DMS153 treated with DMSO at 0.1 percent for 48 hours (cell line): ENCODE measurements at regions not wholly inside any gene's neighbourhood (a gene's known extent, or its start where the extent isn't known, plus 50 kb on each side); places are given as distances from the start of the nearest gene placed in this dataset.

Experiments
- DNase-seq: peaks from one replicate; lab custom pipeline; 2025; ENCODE audit not compliant: unreplicated experiment; lab: John Stamatoyannopoulos, UW

GRCh38 chr6:40726853-40727252 lies 139.7 kb upstream of the LRFN2 start:
- DNase-seq = no peak

GRCh38 chr6:40725390-40725789 lies 138.2 kb upstream of the LRFN2 start:
- DNase-seq = no peak

DNA sequence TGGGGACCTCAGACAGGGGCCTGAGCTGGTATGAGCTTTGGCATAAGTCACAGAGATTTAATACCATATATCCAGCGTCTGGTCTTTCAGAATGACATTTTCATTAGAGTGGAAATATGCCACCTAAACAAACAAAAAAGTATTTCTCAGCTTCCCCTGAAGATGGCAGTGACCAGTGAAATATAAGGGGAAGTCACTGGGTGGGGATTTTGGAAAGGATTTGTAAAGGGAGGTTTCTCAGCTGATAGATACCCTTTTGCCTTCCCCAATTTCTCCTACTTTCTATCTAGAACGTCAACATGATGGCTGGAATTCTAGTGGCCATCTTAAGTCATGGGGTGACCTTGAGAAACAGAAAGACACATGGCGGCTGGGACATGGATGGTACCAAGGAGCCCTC lies 137.7 kb upstream of the LRFN2 start:
- no peak for DNase-seq

DNA sequence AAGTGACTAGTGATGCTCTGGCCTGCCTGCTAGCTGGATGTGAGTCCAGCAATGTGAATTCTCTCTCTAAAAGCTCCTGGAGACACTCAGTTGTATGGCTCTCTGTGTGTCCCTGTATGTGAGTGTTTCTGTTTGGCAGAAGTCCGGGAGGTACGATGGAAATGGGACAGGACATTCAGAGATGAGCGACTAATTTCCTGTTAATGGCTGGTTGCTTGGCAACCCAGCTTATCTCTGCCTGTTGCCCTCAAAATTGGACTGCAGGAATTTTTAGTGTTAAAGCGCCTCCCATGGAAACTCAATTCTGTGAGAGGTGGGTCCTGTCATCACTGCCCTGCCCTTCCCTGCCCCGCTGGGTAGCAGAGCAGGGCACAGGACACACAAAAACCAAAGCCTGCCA lies 136.8 kb upstream of the LRFN2 start:
- no peak for DNase-seq

GRCh38 chr6:40722553-40723258 lies 135.5 kb upstream of the LRFN2 start:
- no peak for DNase-seq

DNA sequence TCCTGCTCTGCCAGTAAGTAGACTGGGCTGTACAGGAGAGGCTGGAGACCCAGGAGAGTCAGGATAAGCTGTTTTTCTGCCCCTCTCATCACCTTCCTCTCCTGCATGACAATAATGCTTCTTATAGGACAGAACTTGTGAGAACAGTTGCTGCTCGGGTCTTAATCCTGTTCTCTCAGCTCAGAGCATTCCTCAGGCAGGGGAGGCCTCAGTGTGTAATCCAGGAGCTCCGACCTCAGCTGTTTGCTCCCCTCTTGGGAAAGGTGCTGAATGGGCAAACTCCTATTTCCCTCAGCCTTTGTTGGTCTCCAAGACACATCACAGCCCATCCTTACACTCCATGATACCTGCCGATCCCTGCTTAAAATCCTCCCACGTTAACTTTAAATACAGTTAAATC lies 134.9 kb upstream of the LRFN2 start:
- DNase-seq = no peak

- DNase-seq = no peak
Observed at GRCh38 chr6:40721271-40721952, 134.2 kb upstream of the LRFN2 start.

GRCh38 chr6:40720375-40720748 lies 133.2 kb upstream of the LRFN2 start:
- no peak for DNase-seq

DNA sequence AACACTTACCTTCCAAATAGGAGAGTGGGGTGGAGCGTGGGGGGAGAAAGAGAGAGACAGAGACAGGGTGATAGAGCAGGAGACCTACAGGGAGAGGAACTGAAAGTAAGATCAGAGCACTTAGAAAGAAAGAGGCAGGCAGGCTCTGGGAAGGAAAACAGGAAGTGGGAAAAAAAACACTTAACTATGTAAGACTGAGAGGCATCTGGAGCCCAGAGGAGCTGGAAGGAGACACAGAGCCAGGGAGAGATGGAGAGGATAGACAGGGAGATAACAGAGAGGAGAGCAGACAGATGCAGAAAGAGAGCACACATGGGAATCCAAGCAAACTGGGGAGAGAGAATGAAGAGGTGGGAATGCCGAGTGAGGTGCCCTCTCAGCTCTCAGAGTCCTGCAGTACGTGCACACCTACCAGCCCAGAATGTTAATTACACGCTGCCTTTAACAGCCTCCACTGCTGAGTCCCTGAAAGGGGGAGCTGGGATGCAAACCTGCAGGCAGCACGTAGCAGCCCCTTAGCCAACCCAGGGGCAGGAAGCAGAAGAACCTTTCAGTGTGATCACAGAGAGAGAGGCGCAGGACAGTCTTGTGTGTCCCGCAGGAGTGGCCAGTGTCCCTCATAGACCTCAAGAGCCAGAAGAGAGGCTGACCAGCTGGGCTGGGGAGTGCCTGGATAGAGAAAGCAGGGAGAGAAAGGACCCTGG lies 132.7 kb upstream of the LRFN2 start:
- DNase-seq = peak; percentile 44

DNA sequence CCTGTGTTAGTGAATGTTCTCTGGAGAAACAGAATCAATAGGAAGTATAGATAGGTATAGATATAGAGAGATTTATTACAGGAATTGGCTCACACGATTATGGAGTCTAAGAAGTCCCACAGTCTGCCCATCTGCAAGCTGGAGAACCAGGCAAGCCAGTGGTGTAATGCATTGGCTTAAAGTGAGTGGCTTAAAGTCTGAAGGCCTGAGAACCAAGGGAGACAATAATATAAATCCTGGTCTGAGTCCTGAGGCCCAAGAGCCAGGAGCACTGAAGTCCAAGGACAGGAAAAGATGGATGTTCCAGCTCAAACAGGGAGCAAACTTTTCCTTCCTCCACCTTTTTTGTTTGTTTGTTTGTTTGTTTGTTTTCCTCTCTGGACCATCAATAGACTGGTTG lies 131.2 kb upstream of the LRFN2 start:
- DNase-seq = no peak

- DNase-seq = no peak
Observed at GRCh38 chr6:40717411-40718057, 130.4 kb upstream of the LRFN2 start.

GRCh38 chr6:40715570-40716403 lies 128.6 kb upstream of the LRFN2 start:
- DNase-seq = peak; percentile 73

- DNase-seq = peak; percentile 88
Observed at GRCh38 chr6:40714576-40715564, 127.7 kb upstream of the LRFN2 start.

DNA sequence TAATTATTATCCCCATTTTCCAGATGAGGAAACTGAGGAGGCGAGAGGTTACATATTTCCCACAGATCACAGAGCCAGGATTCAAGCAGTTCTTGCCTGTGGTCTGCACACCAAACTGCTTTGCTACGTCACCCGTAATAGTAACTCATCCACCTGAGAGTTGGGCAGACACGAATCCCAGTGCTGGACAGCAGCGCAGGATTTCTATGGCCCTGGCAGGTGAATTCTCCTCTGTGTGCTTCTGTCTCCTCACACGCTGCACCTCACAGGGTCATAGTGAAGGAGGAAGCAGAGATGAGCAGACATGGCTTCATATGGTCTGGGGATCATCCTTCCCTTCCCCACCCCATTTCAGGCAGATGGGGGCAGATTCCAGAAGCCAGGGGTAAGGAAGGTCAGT lies 127.0 kb upstream of the LRFN2 start:
- no peak for DNase-seq

- no peak for DNase-seq
Observed at GRCh38 chr6:40713002-40713719, 126.0 kb upstream of the LRFN2 start.

DNA sequence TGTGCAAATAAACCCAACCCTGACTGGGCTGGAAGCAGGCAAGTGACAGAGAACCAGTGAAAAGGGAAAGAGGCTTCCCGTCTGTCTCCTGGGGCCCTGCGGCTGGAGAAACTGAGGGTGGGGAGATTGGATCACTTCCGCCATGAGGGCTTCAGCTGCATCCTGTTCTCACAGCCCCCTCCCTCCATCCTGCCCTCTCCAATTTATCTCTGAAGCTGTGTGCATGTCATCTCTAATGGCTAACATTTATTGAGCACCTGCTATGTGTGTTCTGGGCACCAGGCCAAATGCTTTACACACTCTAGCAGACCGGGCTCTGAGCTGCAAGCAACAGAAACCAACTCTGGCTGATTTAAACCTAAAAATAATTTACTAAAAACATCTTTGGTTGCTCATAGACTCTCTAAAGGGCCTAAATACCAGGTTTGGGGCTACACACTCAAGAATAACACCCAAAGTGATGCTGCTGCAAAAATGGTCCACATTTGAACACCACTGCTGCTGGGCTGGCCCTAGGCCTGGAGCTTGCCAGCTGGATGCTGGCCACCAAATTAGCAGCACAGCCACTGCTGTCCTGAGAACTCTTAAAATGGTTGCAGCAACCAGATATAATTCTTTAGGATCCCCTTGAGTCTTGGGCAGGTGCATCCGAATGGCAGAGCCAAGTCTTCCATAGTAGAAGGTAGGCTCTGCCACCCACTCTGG lies 123.6 kb upstream of the LRFN2 start:
- peak; percentile 20 for DNase-seq

DNA sequence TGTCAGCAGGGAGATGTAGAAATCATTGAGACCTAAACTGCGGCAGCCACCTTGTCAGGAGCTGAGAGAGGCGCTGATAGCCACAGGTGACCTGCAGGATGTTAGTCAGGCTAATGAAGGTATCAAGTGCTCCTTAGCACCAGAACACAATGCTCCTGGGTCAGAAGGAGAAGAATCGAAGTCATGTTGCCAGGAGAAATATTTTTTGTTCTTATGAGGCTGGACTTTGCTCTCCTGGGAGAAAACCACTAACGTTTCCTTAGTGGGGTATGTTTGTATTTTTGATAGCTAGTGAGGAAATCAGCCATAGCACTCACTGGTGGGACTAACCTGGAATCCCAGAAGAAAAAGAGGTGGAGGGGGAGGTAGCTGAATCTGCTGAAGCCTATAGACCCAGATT lies 120.9 kb upstream of the LRFN2 start:
- DNase-seq = no peak

DNA sequence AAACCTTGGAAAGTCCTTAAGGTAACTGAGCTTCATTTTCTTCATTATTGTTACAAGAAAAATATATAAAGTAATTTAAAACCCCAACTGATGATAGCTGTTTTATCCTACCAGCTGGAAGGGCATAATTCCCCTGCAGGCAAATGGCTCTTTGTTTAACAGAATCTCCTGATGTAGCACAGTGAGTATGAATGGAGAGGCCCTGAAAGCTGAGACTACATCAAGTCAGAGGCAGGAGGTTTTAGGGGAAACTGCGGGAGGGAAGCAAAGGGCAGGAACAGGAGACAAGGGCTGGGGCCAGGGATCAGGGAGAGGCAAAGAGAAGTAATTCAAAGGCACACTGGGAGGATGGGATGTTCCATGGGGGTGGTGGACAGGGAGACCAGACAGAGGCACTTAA lies 119.0 kb upstream of the LRFN2 start:
- no peak for DNase-seq
